Astrocyte of the hippocampus (primary cell): ENCODE measurements at regions not wholly inside any gene's neighbourhood (a gene's known extent, or its start where the extent isn't known, plus 50 kb on each side); places are given as distances from the start of the nearest gene placed in this dataset.

Experiments used
- DNase-seq: peaks from one replicate; pipeline ENCODE4 v3.0.0; 2011; ENCODE audit warnings: low read depth, low spot score

DNA sequence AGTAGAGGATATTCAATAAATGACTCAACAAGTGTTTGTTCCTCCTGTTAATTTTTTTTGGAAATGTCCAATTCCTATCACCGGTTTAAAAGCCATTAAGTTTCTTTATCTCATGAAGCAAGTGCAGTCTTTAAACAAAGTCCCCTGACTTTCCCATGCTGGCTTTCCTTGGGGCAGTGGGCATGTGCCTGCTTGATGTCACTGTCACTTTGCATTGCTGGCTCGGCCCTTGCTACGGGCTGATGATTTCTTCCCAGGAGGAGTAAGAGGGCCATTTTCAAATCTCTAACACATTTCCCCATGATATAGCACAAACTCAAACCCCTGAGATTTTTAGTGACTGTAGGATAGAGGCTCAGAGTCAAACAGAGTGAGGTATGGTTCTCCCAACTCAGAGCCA is 275.8 kb upstream of the TENM3 start:
- DNase-seq = no peak

GRCh38 chr4:181968371-181968770 is 274.8 kb upstream of the TENM3 start:
- peak; percentile 74 for DNase-seq

GRCh38 chr4:181969151-181969550 is 274.1 kb upstream of the TENM3 start:
- DNase-seq = no peak

- DNase-seq = no peak
Measured at GRCh38 chr4:181970366-181970765, 272.8 kb upstream of the TENM3 start.

- DNase-seq = peak; percentile 32
Measured at GRCh38 chr4:181971411-181971810, 271.8 kb upstream of the TENM3 start.

DNA sequence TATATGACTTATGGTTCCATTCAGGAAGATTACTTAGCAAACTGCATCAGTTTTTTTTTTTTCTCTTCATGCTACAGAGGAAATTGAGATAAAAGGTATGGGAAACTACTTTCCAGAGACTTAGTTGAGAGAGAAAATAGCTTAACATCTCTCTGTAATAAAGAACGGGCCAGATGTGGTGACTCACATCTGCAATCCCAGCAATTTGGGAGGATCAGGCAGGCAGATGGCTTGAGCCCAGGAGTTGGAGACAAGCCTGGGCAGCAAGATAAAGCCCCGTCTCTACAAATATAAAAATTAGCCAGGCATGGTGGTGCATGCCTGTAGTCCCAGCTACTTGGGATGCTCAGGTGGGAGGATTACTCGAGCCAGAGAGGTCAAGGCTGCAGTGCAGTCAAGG is 271.2 kb upstream of the TENM3 start:
- DNase-seq = no peak

- DNase-seq = no peak
Measured at GRCh38 chr4:181976764-181977163, 266.4 kb upstream of the TENM3 start.

DNA sequence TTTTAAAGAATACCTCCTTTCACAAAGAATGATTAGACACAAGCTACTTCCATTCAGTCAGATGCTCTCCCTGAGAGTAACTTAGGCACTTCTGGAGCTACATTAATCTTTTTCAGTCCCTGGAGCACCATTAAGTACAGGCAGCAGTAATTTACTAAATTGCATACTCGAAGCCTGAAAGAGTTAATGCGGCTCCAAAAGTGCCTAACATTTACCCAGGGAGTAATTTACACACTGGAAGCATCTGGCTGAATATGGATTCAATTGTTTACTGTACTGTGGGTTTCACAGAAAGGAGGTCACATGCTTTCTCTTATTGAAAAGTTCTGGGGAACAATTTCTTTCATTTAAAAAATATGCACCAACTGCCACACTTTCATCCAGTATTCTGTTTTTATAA is 260.8 kb upstream of the TENM3 start:
- no peak for DNase-seq

DNA sequence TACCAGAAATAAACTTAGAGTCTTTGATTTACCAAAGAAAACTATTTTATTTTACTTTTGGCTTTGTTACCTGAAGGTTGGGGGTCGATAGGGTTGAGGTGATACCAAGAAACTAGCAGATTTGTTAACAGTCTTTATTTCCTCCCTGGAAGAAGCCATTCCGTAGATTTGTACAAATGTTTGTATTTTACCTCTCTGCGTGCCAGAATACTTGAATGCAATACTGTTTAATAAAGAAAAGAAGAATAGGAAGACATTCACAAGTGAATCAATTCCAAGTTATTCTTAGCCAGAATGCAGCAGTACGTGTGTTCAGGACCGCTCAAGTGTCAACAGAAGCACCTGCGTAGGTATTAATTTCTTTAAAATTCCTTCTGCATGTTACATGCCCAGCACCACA is 260.3 kb upstream of the TENM3 start:
- DNase-seq = no peak

- no peak for DNase-seq
Measured at GRCh38 chr4:181987392-181987791, 255.8 kb upstream of the TENM3 start.

DNA sequence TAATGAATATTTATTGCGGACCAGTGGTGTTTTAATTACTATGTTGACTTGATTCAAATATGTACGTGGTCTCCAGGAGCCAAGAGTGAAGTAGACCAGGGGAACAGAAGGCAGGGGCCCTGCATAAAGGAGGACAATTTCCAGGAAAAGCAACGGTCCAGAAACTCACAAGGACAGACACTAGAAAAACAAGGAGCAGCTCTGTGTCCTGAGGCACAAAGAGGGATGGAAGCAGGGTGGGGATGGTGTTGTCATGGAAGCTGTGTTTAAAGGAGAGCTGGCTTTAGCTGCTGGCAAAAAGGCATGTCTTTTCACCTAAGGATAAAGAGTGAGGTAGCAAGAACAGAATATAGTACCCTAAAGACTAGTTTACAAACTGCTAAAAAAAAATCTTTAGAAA is 254.1 kb upstream of the TENM3 start:
- DNase-seq = no peak

DNA sequence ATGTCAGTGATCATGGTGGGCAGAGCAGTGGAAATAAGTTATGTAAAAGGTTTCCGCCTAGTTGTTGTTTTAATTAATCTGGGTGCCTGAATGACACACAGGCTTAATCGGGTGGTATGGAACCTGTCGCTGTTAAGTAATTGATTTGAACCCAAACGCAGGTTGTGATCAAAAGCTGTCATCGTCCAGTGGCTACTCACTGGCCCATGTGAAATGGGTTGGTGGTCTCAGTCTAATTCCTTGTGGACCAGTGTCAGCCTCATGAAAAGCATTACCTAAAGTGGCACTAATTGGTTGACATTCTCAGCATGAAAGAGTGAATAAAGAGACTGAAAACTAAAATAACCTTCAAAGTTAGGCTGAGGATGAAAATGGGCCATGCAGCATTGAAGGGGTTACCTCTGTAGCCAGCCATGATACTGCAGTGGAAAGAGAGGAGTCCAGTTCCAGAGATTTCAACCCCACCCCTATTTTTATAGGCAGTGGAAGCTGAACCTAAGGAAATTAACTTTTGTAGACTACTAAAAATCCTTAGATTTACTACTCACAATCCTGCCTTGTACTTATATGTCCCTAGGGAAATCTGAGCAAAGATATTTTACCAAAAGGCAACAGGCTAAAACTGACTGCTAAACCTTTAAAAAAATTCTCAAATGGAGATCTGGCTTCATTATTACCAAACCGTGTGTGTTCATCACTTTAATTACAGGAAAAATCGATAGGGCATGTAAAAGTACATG is 251.7 kb upstream of the TENM3 start:
- DNase-seq = no peak

- no peak for DNase-seq
Measured at GRCh38 chr4:181998398-181999295, 244.6 kb upstream of the TENM3 start.

DNA sequence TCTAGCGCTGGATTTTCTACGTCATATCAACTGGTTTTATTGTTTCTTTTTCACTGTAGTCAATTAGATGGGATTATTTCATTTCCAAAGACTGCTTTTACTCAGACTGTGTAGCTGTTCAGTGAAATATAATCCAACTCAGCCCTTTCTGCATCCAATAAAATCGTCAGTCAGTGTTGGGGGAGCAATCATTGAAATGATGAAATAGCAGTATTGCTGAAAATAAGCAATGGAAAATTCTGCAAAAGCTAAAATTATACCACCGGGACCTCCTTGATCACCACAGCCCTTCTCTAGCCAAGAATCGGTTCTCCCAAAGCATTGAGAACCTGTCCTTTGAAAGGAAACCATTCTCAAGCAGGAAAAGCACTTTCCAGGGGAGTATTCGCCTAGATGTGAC is 243.1 kb upstream of the TENM3 start:
- DNase-seq = no peak

GRCh38 chr4:182010876-182011275 is 232.3 kb upstream of the TENM3 start:
- DNase-seq = peak; percentile 41

- DNase-seq = no peak
Measured at GRCh38 chr4:182014164-182014563, 229.0 kb upstream of the TENM3 start.

DNA sequence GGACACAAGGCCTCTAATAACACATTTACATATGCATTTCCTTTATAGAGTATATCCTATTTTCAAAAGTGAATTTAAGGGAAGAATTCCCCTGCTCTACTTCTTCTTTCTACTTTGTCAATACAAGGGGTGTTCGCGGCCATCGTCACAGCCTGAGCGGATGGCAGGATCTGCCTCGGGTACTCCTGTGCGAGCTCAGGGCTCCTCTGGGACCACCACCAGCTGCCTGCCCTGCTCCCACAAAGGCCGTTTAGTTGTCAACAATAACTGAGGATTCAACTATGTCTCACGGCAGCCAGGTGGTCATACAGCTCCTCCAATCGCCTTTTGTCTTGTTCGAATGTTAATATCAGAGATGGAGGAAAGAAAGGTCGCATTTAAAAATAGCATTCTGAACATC is 228.2 kb upstream of the TENM3 start:
- no peak for DNase-seq

DNA sequence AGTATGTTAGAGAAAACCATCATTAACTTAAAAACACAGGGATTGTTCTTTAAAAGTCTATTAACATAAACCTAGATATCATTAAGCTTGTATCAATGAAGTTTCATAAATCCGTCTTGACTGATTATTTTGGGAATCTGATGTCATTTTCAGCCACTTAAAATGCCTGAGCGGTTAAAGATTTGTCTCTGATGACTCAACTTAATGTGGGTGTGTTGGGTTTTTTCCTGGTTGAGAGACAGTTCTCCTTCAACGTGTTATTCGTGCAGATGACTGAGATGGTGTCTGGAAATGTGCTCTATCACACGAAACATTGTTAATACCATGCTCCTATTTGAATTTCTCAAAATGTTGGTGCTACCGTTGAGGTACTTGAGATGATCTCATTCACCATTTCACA is 227.3 kb upstream of the TENM3 start:
- peak; percentile 44 for DNase-seq

- no peak for DNase-seq
Measured at GRCh38 chr4:182017038-182017437, 226.2 kb upstream of the TENM3 start.

GRCh38 chr4:182018691-182019090 is 224.5 kb upstream of the TENM3 start:
- DNase-seq = no peak

- no peak for DNase-seq
Measured at GRCh38 chr4:182019148-182019652, 224.0 kb upstream of the TENM3 start.

- DNase-seq = peak; percentile 31
Measured at GRCh38 chr4:182022909-182023308, 220.3 kb upstream of the TENM3 start.

DNA sequence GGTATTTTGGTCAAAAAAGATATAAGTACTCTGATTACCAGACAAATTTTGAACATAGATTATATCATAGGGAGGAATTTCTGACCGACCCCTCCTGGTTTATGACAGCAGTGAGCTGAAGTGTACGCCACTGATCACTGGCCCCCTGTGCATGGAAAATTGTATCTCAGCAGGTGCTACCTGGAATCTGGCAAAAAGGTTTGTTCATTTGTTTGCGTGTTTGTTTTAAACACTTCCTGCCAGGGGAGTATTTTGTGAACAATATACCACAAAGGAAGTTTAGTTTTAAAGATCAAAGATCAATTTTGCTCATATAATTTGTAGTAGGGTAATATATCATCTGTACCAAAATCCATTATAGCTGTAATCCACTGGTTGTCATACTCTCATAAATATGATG is 219.7 kb upstream of the TENM3 start:
- DNase-seq = no peak
